Endothelial cell of umbilical vein (primary cell): ENCODE measurements at regions not wholly inside any gene's neighbourhood (a gene's known extent, or its start where the extent isn't known, plus 50 kb on each side); places are given as distances from the start of the nearest gene placed in this dataset.

Source experiments
- BruUV-seq: library from RNA; stranded (reverse); fragments of 400-500 nt; replicated peaks from 2 replicates; lab custom pipeline; 2021; lab: Mats Ljungman, UMichigan
- CTCF ChIA-PET: fragments of 300-600, 350-600 bp; sonication (Branson Sonifier 250); formaldehyde crosslinking; loops from one replicate; lab custom pipeline; 2021; ENCODE audit warnings: antibody characterized with exemption, inconsistent platforms; lab: Charles Lee
- POLR2A ChIA-PET: fragments of 300-600, 350-600 bp; sonication (Branson Sonifier 250); formaldehyde crosslinking; loops from one replicate; lab custom pipeline; 2021; ENCODE audit warnings: antibody characterized with exemption, inconsistent platforms; lab: Charles Lee
- DNase-seq: peaks from one replicate; pipeline ENCODE4 v3.0.0-alpha.2; 2011; ENCODE audit warnings: low read depth, low spot score
- FAIRE-seq: peaks from 2 replicates; lab custom pipeline; 2011; peaks lifted over from hg19 to GRCh38; lab: Jason Lieb, UNC
- H2AFZ ChIP-seq: 2 replicates; pipeline ENCODE4 v1.6.0; 2012; ENCODE audit warnings: low read depth, low read length, control low read depth, inconsistent platforms
- H3K27ac ChIP-seq: 2 replicates; pipeline ENCODE4 v1.5.1; 2011; ENCODE audit warnings: low read depth, mild to moderate bottlenecking, control low read depth, low read length, moderate library complexity; ENCODE audit not compliant: insufficient read depth
- H3K27me3 ChIP-seq, 2 experiments: 2 replicates each; pipeline versions ENCODE4 v1.6.0 to v1.6.1; 2011; ENCODE audit warnings: low read length in 2 of 2, mixed read lengths in 1 of 2; ENCODE audit not compliant: control insufficient read depth in 2 of 2, insufficient read depth in 2 of 2
- H3K36me3 ChIP-seq, 2 experiments: 2 replicates in 1 of 2; 3 replicates in 1 of 2; pipeline ENCODE4 v1.5.1; 2011; ENCODE audit warnings: low read length in 2 of 2, mild to moderate bottlenecking in 1 of 2, moderate library complexity in 1 of 2; ENCODE audit not compliant: control insufficient read depth in 2 of 2, insufficient read depth in 2 of 2; ENCODE audit errors: extremely low read depth in 1 of 2
- H3K4me1 ChIP-seq: 3 replicates; pipeline ENCODE4 v1.5.1; 2011; ENCODE audit warnings: mild to moderate bottlenecking, low read length; ENCODE audit not compliant: control insufficient read depth, insufficient read depth; ENCODE audit errors: extremely low read depth
- H3K4me2 ChIP-seq: 2 replicates; pipeline ENCODE4 v1.6.1; 2011; ENCODE audit warnings: low read length, control low read depth, mixed read lengths; ENCODE audit not compliant: insufficient read depth
- H3K4me3 ChIP-seq, 3 experiments: fragments of 200-600 bp in 1 of 3; sonication (generic), shearing (Covaris generic) in 1 of 3; replicated peaks in 1 of 3; 2 replicates each; pipeline ENCODE4 v1.5.1; 2011 to 2016; ENCODE audit warnings: control low read depth in 3 of 3, low read length in 3 of 3, mild to moderate bottlenecking in 2 of 3, inconsistent platforms in 1 of 3, low read depth in 1 of 3, moderate library complexity in 1 of 3; ENCODE audit not compliant: insufficient read depth in 1 of 3
- H3K79me2 ChIP-seq: 2 replicates; pipeline ENCODE4 v1.6.0; 2012; ENCODE audit warnings: low read length, inconsistent platforms; ENCODE audit not compliant: control insufficient read depth, insufficient read depth
- H3K9ac ChIP-seq: replicated peaks from 2 replicates; pipeline ENCODE3; 2011; ENCODE audit warnings: low read length, control low read depth; ENCODE audit not compliant: insufficient read depth; ENCODE audit errors: extremely low read depth
- H3K9me1 ChIP-seq: replicated peaks from 3 replicates; pipeline ENCODE4 v1.6.0; 2011; ENCODE audit warnings: mild to moderate bottlenecking, low read length; ENCODE audit not compliant: control insufficient read depth, insufficient read depth; ENCODE audit errors: extremely low read depth
- H3K9me3 ChIP-seq: replicated peaks from 2 replicates; pipeline ENCODE4 v1.5.1; 2012; ENCODE audit warnings: low read length, inconsistent platforms; ENCODE audit not compliant: control insufficient read depth, insufficient read depth
- H4K20me1 ChIP-seq: replicated peaks from 2 replicates; pipeline ENCODE3; 2011; ENCODE audit warnings: mild to moderate bottlenecking, low read length; ENCODE audit not compliant: control insufficient read depth, insufficient read depth; ENCODE audit errors: extremely low read depth
- CTCF ChIP-seq, 2 donors: IDR thresholded peaks; 1 replicate in 1 of 2; 2 replicates in 1 of 2; pipeline ENCODE4 v1.5.1; 2011; ENCODE audit warnings: low read length in 2 of 2, mild to moderate bottlenecking in 2 of 2, moderate library complexity in 2 of 2, control low read depth in 1 of 2, inconsistent platforms in 1 of 2, low read depth in 1 of 2; ENCODE audit not compliant: insufficient read depth in 1 of 2; ENCODE audit errors: extremely low read depth in 1 of 2
- EZH2 ChIP-seq: IDR thresholded peaks from 2 replicates; pipeline ENCODE4 v1.6.1; 2012; ENCODE audit warnings: borderline replicate concordance, low read depth, mild to moderate bottlenecking, moderate library complexity, low read length, inconsistent platforms; ENCODE audit not compliant: severe bottlenecking
- FOS ChIP-seq: IDR thresholded peaks from 2 replicates; pipeline ENCODE4 v1.6.1; 2011; ENCODE audit warnings: mild to moderate bottlenecking, low read length, moderate library complexity, borderline replicate concordance; ENCODE audit not compliant: insufficient read depth
- GATA2 ChIP-seq: IDR thresholded peaks from 2 replicates; pipeline ENCODE4 v1.7.0; 2011; ENCODE audit warnings: low read depth, mild to moderate bottlenecking, moderate library complexity, mixed read lengths, low read length; ENCODE audit not compliant: insufficient read length, insufficient read depth
- JUN ChIP-seq: IDR thresholded peaks from 2 replicates; pipeline ENCODE4 v1.6.1; 2011; ENCODE audit warnings: borderline replicate concordance, low read depth; ENCODE audit not compliant: insufficient read length, insufficient read depth
- MAX ChIP-seq: IDR thresholded peaks from 2 replicates; pipeline ENCODE4 v1.6.1; 2011; ENCODE audit not compliant: insufficient read depth, insufficient read length
- MYC ChIP-seq: IDR thresholded peaks from one replicate; pipeline ENCODE4 v1.6.1; 2011; ENCODE audit warnings: mild to moderate bottlenecking, low read depth, low read length
- POLR2A ChIP-seq: IDR thresholded peaks from 2 replicates; pipeline ENCODE4 v1.6.1; 2012; ENCODE audit warnings: low read depth, mild to moderate bottlenecking, control low read depth, low read length
- POLR2AphosphoS5 ChIP-seq: IDR thresholded peaks from 2 replicates; pipeline ENCODE4 v1.6.1; 2012; ENCODE audit warnings: low read depth, mild to moderate bottlenecking, control low read depth, low read length, moderate library complexity; ENCODE audit not compliant: insufficient read depth
- dilution Hi-C: fragments of 300-500 bp; cut with MboI; formaldehyde crosslinking; loops from one replicate; pipeline ENCODE4 v1.15.0; 2019; ENCODE audit warnings: low sequenced_read_pairs; ENCODE audit not compliant: extremely low pct_ligation_motif_present
- intact Hi-C: fragments of 100-400 bp; cut with micrococcal nuclease; formaldehyde crosslinking; loops from one replicate; pipeline ENCODE4 v1.10.0; 2022

- Histone ChIP-seq H3K27me3 (no peaks in the 10 kb centered on the region), H2AFZ (no peak overlapping the region), H3K9me1 (no peaks in the 10 kb centered on the region), H3K4me2 (no peak overlapping the region), H3K79me2 (no peaks in the 10 kb centered on the region), H3K36me3 (no peaks in the 10 kb centered on the region), H3K27ac (no peak overlapping the region), H3K4me1 (no peaks in the 10 kb centered on the region), H3K9me3 (no peaks in the 10 kb centered on the region), H3K4me3 (no peak overlapping the region), H4K20me1 (no peaks in the 10 kb centered on the region), H3K9ac (no peak overlapping the region)
- no peak for FAIRE-seq
- dilution Hi-C loops (no loop called here), intact Hi-C loops (no loop called here)
- no TSS peak for BruUV-seq
- POLR2A ChIA-PET = no interaction called here
- TF ChIP-seq JUN (no peak), MYC (no peak), GATA2 (no peak), FOS (no peak), MAX (no peak), POLR2A (no peak), CTCF (IDR thresholded peaks at IDR 0.05; ENCODE audit: extremely low read depth in 1 of 2, insufficient read depth in 1 of 2, low read depth in 1 of 2, low read length in 2 of 2) (no peak), EZH2 (no peak), POLR2AphosphoS5 (no peak)
- CTCF ChIA-PET = no interaction called here
- DNase-seq = no peak
These were observed 57.8 kb upstream of the OTOS start for GRCh38 chr2:240198226-240198625.
